ENCODE measurements at regions not wholly inside any gene's neighbourhood (a gene's known extent, or its start where the extent isn't known, plus 50 kb on each side); places are given as distances from the start of the nearest gene placed in this dataset.

- TF ChIP-seq EZH2 (IDR thresholded peaks at IDR 0.05; ENCODE audit: insufficient read depth, low read length) (no peak), CTCF (IDR thresholded peaks at IDR 0.05; ENCODE audit: insufficient read depth, low read depth, low read length) (no peak)
Observed at GRCh38 chr18:2387588-2387987, 183.7 kb downstream of the METTL4 start.

Data from astrocyte (in vitro differentiated cells and primary cell).